ENCODE measurements at regions not wholly inside any gene's neighbourhood (a gene's known extent, or its start where the extent isn't known, plus 50 kb on each side); places are given as distances from the start of the nearest gene placed in this dataset.

GRCh38 chrX:40358994-40359393, 221.8 kb upstream of the ATP6AP2 start:
- TF ChIP-seq CTCF (IDR thresholded peaks at IDR 0.05): no peak
- TF ChIP-seq POLR2A (IDR thresholded peaks at IDR 0.05): no peak

All from uterus (tissue), 2 donors.